Skeletal muscle cell (primary cell): ENCODE measurements at regions not wholly inside any gene's neighbourhood (a gene's known extent, or its start where the extent isn't known, plus 50 kb on each side); places are given as distances from the start of the nearest gene placed in this dataset.
"Not testable (repeated sequence)": the region's sequence is repeated elsewhere in the genome, so short reads cannot be mapped to it uniquely, and the experiment has no call there.

Source experiments
- DNase-seq: peaks from one replicate; pipeline ENCODE4 v3.0.0-alpha.2; 2010; ENCODE audit warnings: low read depth
- H3K4me3 ChIP-seq: 2 replicates; pipeline ENCODE4 v1.5.1; 2011; ENCODE audit warnings: low read depth, mild to moderate bottlenecking, control low read depth, low read length, moderate library complexity

DNA sequence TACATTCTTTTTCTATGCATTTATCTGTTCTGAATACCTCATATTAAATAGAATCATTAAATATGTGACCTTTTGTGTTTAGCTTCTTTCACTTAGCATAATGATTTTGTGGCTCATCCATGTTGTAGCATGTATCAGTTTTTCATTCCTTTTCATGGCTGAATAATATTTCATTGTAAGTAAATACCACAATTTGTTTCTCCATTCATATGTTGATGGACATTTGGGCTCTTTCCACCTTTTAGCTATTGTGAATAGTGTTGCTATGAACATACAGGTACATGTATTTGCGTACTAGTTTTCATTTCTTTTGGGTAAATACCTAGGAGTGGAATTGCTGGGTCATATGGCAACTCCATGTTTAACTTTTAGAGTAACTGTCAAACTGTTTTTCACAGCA, 85.1 kb downstream of the GNL3L start:
- H3K4me3 ChIP-seq: no peak overlapping the region
- DNase-seq: no peak

DNA sequence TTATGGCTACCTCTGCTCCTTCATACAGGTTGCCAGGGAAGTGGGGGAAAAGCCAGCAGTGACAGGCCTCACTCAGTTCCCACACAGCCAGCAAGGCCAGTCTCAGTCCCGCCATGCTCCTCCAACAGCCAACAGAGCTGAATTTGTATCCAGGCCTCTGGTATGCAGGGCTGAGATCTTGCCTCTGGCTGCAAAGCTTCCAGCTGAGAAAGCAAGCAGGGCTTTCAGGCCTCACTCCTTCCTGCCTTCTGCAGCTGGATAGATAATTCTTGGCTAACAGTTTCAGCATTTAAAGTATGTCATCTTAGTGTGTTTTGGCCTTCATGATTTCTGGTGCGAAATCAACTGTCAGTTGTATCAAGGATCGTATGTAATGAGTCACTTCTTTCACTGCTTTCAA, 103.6 kb downstream of the GNL3L start:
- no peak overlapping the region for H3K4me3 ChIP-seq
- DNase-seq: no peak

DNA sequence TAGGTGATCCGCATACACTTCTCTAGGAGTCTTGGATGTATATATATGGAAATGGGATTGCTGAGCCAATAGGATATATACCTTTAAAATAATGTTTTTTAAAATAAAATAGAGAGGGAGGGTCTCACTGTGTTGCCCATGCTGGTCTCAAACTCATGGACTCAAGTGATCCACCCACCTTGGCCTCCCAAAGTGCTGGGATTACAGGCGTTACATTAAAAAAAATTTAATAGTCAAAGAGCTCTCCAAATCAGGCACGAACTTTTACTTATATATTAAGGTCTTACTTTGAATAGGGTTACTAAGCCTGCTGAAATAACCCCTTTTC, 109.0 kb downstream of the GNL3L start:
- DNase-seq: no peak
- H3K4me3 ChIP-seq: peak overlapping the region; percentile 50

DNA sequence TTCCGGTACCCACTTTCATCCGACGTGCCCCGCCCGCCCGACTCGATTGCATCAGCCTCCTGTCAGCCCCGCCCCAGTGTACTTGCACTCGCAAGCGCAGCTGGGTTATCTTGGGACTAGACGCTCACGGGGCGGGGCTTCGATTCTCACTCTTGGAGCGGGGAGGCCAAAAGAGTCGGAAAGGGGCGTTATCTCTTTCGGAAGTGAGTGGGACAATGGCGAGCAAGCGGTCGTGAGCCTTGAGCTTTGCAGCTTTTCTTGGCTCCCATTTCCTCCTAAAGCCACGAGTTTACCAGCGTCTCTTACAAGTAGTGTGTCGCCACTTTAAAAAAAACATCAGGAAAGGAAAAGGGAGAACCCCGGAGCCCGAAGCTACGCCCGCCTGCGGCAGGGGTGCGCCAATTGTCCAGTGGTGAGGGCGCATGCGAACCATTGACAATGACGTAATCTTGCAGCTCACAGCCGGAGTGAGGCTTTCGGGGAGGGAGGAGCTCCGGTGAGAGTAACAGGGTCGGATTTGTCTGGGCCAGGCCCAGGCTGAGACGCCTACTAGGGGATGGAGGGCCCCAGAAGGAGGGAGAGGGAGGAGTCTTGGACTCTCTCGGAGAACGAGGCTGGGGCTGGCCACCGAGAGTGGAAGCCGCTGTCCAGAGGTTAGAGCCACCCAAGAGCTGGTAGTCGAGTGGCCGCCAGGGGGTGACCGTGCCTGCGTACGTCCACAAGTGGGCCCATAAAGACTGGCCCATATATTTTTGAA, 109.5 kb downstream of the GNL3L start:
- peak overlapping the region; percentile 50 for H3K4me3 ChIP-seq
- peak; percentile 93 for DNase-seq

DNA sequence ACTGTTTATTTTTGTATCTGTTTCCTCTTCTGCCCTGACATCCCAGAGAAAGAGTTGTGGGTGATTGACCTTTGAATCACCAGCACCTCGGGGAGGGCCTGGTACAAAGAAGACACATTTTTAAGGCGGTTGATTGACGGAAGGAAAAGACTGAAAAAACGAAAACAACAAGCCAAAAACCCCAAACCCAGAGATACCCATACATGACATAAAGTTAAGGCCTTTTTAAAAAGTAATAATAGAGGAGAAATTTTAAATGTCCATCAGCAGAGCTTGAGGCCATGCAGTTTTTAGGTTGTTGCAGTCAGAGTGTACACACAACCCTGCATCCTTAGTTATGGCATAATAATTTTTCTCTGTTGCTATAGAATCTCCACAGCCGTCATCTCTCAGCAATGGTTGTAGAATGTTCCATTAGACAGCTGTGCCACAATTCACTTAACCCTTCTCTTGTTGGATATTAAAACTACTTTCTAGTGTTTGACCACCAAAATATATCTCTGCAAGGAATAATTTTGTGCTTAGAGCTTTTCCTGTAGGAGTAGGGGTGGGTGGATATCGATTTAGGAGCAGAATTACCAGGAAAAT, 110.2 kb downstream of the GNL3L start:
- DNase-seq: no peak
- H3K4me3 ChIP-seq: peak overlapping the region; percentile 30

DNA sequence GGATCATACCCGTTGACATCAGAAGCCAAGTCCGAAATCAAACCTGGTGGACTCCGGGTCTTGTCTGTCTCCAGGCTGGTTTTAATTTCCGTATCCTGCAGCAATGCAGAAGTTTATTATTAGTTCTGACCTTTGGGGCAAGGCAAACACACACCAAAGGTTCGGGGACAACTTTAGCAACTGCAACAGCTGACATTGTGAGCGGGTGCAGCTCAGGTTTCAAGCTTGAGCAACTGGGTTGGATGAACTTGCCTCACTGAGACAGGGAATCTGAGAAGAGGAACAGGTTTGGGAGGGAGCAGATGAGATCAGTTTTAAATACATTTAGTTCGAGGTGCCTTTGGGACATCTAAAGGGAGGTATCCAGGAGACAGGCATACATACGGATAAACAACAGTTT, 110.7 kb downstream of the GNL3L start:
- H3K4me3 ChIP-seq: no peak overlapping the region
- DNase-seq: peak; percentile 62

DNA sequence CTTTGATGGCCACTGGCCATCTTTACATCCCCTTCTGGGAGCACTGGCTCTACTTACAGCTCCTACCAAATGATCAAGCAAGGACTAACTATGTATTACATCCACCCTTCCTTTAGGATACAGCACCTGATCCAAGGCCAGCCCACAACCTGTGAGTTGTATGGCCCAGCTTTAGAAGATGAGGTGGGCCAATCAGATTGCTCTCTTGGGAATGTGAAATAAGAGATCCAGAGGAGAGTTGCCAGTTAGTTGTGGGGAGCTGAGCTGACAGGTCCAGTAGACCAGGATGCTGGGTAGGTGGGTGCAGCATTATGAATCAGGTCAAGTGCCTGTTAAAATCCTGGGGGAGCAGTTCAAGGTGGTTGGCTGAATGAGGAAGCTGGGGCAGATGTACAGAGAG, 111.5 kb downstream of the GNL3L start:
- H3K4me3 ChIP-seq: no peak overlapping the region
- DNase-seq: no peak

DNA sequence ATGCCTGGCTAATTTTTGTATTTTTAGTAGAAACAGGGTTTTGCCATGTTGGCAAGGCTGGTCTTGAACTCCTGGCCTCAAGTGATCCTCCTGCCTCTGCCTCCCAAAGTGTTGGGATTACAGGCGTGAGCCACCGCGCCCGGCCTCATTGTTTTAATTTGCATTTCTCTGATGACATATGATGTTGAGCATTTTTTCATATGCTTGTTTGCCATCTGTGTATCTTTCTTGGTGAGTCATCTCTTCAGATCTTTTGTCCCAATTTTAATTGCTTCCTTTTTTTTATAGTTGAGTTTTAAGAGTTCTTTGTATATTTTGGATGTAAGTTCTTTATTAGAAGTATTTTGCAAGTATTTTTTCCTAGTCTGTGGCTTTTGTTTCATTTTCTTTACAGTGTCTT, 117.6 kb downstream of the GNL3L start:
- not testable (repeated sequence) for DNase-seq

DNA sequence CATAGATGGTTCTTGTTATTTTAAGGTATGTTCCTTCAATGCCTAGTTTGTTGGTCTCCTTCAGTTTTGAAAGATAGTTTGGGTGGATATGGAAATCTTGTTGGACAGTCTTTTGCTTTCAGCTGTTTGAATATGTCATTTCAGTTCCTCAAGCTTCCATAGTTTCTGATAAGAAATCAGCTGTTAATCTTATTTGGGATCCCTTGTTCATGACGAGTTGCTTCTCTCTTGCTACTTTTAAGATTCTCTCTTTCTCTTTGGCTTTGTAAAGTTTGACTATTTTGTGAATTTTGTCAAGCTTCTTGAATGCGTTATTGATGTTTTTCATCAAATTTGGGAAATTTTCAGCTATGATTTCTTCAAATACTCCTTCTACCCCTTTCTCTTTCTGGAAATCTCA, 129.5 kb downstream of the GNL3L start:
- no peak overlapping the region for H3K4me3 ChIP-seq
- no peak for DNase-seq

More for the DNA sequence above, 117.6 kb downstream of the GNL3L start:
- H3K4me3 ChIP-seq: not testable (repeated sequence)

DNA sequence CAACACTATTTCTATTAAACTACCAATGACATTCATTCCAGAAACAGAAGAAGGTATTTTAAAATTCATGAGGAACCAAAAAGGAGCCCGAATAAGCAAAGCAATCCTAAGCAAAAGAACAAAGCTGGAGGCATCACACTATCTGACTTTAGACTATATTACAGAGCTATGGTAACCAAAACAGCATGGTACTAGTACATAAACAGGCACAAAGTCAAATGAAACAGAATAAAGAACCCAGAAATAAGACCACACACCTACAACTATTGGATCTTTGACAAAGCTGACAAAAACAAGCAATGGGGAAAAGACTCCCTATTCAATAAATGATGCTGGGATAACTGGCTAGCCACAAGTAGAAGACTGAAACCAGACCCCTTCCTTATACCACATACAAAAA, 122.3 kb downstream of the ITIH6 start:
- no peak for DNase-seq
- no peak overlapping the region for H3K4me3 ChIP-seq

DNA sequence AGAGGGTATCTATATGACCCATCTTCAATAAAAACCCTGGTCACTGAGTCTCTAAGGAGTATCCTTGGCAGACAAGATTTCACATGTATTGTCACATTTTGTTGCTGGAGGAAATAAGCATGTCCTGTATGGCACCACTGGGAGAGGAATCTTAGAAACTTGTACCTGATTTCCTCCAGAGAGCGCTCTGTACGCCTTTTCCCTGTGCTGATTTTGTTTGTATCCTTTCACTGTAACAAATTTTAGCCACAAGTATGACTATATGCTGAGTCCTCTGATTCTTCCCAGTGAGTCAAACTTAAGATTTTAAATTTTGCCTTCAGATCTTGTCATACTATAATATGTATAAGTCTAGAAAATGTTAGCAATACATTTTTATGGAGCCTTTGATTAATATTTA, 102.8 kb downstream of the ITIH6 start:
- no peak for DNase-seq
- H3K4me3 ChIP-seq: no peak overlapping the region

DNA sequence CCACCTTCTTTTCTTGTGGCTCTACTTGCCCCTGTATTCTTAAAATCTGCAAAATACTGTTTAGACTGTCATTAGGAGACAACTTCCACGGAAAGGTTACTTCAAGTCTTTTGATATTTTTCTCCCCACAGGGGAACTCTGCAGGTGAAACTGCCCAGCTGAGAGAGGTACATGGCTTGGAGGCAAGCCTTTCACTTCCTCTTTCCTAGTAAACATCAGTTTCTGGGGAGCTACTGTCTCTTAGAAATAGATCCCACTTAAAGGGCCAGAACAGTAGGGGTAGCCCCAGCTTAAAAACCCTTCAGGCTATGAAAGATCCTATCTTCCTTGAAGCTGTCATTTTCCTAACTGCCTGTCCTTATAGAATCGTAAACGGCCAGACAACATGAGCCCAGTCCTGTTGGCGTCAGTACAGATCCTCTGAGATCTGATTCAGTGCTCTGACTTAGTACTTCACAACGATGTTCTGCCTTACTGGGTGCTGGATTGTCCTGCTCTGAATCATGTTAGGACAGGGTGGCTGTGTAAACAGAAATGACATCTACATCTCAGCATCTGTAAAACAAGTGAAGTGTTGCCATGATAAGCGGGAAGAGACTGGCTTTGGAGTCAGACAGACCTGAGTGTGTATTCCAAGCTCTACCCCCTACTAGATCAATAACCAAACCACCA, 102.1 kb downstream of the ITIH6 start:
- H3K4me3 ChIP-seq: no peak overlapping the region
- DNase-seq: no peak
